ENCODE measurements at regions not wholly inside any gene's neighbourhood (a gene's known extent, or its start where the extent isn't known, plus 50 kb on each side); places are given as distances from the start of the nearest gene placed in this dataset.

GRCh38 chr7:136400877-136401276, 423.7 kb upstream of the MTPN start:
- no peak overlapping the region for H2AFZ ChIP-seq (ENCODE audit: low read length)
- H2BK12ac ChIP-seq (ENCODE audit: insufficient read length, low read depth, low read length) = no peak overlapping the region
- H3K9me3 ChIP-seq (ENCODE audit: control insufficient read depth, low read depth, low read length) = no peaks in the 10 kb centered on the region
- no peak for DNase-seq
- H3K79me1 ChIP-seq (ENCODE audit: insufficient read depth, low read depth, low read length, poor library complexity, severe bottlenecking) = no peaks in the 10 kb centered on the region
- H3K4me2 ChIP-seq (ENCODE audit: insufficient read depth, insufficient read length, low read length) = no peak overlapping the region
- H3K27ac ChIP-seq (ENCODE audit: insufficient read length, low read depth, low read length) = no peak overlapping the region
- no peaks in the 10 kb centered on the region for H3K4me1 ChIP-seq (ENCODE audit: insufficient read depth, low read length)
- H2AK5ac ChIP-seq (ENCODE audit: insufficient read length, low read length) = no peak overlapping the region
- no peak overlapping the region for H3K56ac ChIP-seq (ENCODE audit: insufficient read length, low read depth, low read length)
- H4K8ac ChIP-seq (replicated peaks; ENCODE audit: insufficient read length, low read depth, low read length) = no peak overlapping the region
- H3K14ac ChIP-seq (ENCODE audit: insufficient read depth, low read length) = no peak overlapping the region
- H2BK15ac ChIP-seq (ENCODE audit: low read depth, low read length) = no peak overlapping the region
- H4K91ac ChIP-seq (ENCODE audit: insufficient read length, low read depth, low read length) = no peak overlapping the region
- WGBS (ENCODE audit: extremely low coverage, insufficient read length, low lambda C conversion rate) = no CpG with 5 or more reads among the region's 5 CpGs
- H3K9ac ChIP-seq (ENCODE audit: extremely low read depth, insufficient read length, low read length) = no peak overlapping the region
- no peaks in the 10 kb centered on the region for H3K23me2 ChIP-seq (ENCODE audit: insufficient read length, low read depth, low read length, poor library complexity, severe bottlenecking)
- no peak overlapping the region for H3K18ac ChIP-seq (ENCODE audit: insufficient read length, low read depth, low read length)
- Mint-ChIP-seq H3K4me3 (no peak overlapping the region), H3K9me3 (no peaks in the 10 kb centered on the region), H3K27me3 (ENCODE audit: low read depth) (peaks cover 33% of the 10 kb centered on the region), H3K4me1 (peaks cover 36 to 45% of the 10 kb centered on the region in 2 experiments), H3K36me3 (ENCODE audit: insufficient read depth in 1 of 3, low read depth in 3 of 3) (no peaks in the 10 kb centered on the region), H3K27ac (no peak overlapping the region)
- TF ChIP-seq CTCF (conservative IDR thresholded peaks at IDR 0.05) = no peak
- H2BK5ac ChIP-seq (ENCODE audit: insufficient read length, low read length) = no peak overlapping the region
- H3K27me3 ChIP-seq (ENCODE audit: insufficient read depth, low read length) = peaks cover 3% of the 10 kb centered on the region; the same call in 1 of the 2 replicates
- no peak overlapping the region for H2BK20ac ChIP-seq (ENCODE audit: low read depth, low read length, poor library complexity, severe bottlenecking)
- H3K79me2 ChIP-seq (ENCODE audit: insufficient read depth, low read length) = no peaks in the 10 kb centered on the region
- no peak overlapping the region for H3K4ac ChIP-seq (ENCODE audit: low read depth, low read length)
- no peak overlapping the region for H4K5ac ChIP-seq (ENCODE audit: insufficient read length, low read depth, low read length)
- H2BK120ac ChIP-seq (ENCODE audit: low read depth, low read length, poor library complexity, severe bottlenecking) = no peak overlapping the region
- no peak overlapping the region for H3K23ac ChIP-seq (ENCODE audit: insufficient read length, low read depth, low read length)
- no peak overlapping the region for H3T11ph ChIP-seq (ENCODE audit: low read length)
- H4K20me1 ChIP-seq (ENCODE audit: control insufficient read depth, insufficient read depth, insufficient read length) = no peaks in the 10 kb centered on the region
